ENCODE measurements at regions not wholly inside any gene's neighbourhood (a gene's known extent, or its start where the extent isn't known, plus 50 kb on each side); places are given as distances from the start of the nearest gene placed in this dataset.

DNA sequence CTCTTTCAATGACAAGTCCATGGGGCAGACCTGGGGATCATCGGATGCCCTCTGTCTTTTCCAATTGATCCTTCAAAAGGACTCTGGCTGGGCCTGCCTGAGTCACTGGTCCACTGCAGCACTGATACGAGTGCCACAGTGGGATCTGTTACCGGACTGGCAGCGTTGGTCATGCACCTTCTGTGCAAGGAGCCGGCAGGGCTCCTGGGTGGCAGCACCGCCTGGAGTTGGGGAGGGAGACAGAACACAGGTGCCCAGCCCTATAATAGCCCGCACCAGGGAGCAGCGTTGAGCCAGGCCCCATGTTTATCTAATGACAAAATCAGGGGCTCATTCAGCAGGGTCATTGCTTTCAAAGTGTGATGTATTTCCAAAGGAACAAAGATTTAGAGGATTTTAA, 64.2 kb upstream of the NXT1 start:
- no peak for TF ChIP-seq POLR2A (IDR thresholded peaks at IDR 0.05)
- TF ChIP-seq, protein P1, sequence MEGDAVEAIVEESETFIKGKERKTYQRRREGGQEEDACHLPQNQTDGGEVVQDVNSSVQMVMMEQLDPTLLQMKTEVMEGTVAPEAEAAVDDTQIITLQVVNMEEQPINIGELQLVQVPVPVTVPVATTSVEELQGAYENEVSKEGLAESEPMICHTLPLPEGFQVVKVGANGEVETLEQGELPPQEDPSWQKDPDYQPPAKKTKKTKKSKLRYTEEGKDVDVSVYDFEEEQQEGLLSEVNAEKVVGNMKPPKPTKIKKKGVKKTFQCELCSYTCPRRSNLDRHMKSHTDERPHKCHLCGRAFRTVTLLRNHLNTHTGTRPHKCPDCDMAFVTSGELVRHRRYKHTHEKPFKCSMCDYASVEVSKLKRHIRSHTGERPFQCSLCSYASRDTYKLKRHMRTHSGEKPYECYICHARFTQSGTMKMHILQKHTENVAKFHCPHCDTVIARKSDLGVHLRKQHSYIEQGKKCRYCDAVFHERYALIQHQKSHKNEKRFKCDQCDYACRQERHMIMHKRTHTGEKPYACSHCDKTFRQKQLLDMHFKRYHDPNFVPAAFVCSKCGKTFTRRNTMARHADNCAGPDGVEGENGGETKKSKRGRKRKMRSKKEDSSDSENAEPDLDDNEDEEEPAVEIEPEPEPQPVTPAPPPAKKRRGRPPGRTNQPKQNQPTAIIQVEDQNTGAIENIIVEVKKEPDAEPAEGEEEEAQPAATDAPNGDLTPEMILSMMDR (IDR thresholded peaks at IDR 0.05), result no peak

Measured in testis (tissue), 2 donors.